Subcutaneous abdominal adipose tissue (tissue), 5 donors: ENCODE measurements at regions not wholly inside any gene's neighbourhood (a gene's known extent, or its start where the extent isn't known, plus 50 kb on each side); places are given as distances from the start of the nearest gene placed in this dataset.

Experiments
- H3K27ac ChIP-seq: one replicate; pipeline ENCODE4 v1.7.0; 2013; ENCODE audit warnings: low read depth, mild to moderate bottlenecking, inconsistent platforms, low read length, moderate library complexity
- H3K27me3 ChIP-seq, 5 donors: one replicate each; pipeline ENCODE4 v1.7.0; 2013; ENCODE audit warnings: low read length in 5 of 5, inconsistent platforms in 1 of 5; ENCODE audit not compliant: control insufficient read depth in 5 of 5, insufficient read depth in 4 of 5
- H3K36me3 ChIP-seq, 5 donors: one replicate each; pipeline ENCODE4 v1.7.0; 2013; ENCODE audit warnings: low read length in 5 of 5; ENCODE audit not compliant: control insufficient read depth in 5 of 5, insufficient read depth in 5 of 5
- H3K4me1 ChIP-seq, 5 donors: one replicate each; pipeline ENCODE4 v1.7.0; 2013; ENCODE audit warnings: low read length in 5 of 5, mild to moderate bottlenecking in 3 of 5, moderate library complexity in 1 of 5; ENCODE audit not compliant: control insufficient read depth in 5 of 5, insufficient read depth in 5 of 5
- H3K4me3 ChIP-seq, 5 donors: one replicate each; pipeline ENCODE4 v1.7.0; 2013; ENCODE audit warnings: low read length in 5 of 5, low read depth in 1 of 5
- H3K9ac ChIP-seq, 5 donors: one replicate each; pipeline ENCODE4 v1.7.0; 2013; ENCODE audit warnings: low read length in 5 of 5, mild to moderate bottlenecking in 4 of 5, moderate library complexity in 3 of 5
- H3K9me3 ChIP-seq, 5 donors: one replicate each; pipeline ENCODE4 v1.7.0; 2013; ENCODE audit warnings: low read length in 5 of 5; ENCODE audit not compliant: control insufficient read depth in 5 of 5
- donor health status: healthy.
- donor health status: healthy.
- donor health status: healthy.
- donor health status: healthy.
- donor health status: healthy.

DNA sequence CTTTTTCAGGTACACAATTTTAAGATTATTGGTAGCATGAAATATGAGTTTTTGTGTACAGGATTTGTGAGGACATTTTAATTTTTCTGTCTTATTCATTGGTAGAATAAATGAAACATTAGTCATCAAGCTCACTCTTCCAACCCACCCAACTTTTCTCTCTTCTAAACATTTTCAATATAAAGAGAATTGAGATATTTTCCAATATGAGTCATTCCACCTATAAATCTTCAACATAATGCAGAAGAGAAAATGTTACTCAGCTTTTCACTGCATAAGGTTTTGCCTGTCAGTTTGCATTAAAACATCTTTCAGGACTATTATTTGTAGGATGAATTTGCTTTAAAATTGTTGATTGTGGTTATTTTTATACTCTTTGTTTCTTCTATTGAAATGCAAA is 330.7 kb downstream of the PCDH20 start:
- H3K27me3 ChIP-seq, result no peaks in the 10 kb centered on the region
- H3K36me3 ChIP-seq, result no peaks in the 10 kb centered on the region
- H3K4me3 ChIP-seq, result no peak overlapping the region
- H3K9ac ChIP-seq, result no peak overlapping the region
- no peak overlapping the region for H3K27ac ChIP-seq
- no peaks in the 10 kb centered on the region for H3K4me1 ChIP-seq
- no peaks in the 10 kb centered on the region for H3K9me3 ChIP-seq

DNA sequence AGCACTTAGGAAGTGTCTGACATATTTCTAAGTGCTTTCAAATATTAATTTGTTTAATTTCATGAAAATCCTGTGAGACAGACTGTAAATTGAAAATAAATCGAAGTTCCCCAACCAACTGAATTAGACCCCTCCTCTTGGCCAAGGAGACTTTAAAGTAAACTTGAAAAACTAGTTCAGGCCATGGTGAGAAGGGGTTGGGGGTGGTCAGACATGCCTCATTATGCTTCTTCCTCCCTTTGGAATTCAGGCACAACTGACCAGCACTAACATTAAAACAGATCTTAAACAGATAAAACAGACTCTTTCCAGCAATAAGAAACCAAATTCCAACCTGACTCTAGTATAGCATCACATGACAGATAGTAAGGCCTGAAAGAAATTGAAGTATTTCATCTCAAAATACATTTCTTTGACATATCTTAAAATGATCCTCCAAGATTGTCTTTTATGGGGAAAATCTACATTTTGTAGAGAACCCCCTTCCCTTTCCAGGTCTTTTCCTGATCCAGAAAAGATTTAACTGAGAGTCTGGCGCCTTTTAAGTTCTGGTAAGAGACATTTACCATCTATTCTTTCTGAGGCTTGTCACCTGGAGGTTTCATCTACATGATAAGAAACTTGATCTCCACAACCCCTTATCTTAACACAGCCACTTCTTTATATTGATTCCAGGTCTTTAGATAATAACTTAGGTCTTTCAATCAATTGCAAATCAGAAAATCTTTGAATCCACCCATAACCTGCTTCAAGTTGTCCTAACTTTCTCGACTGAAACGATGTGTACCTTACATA is 336.5 kb downstream of the PCDH20 start:
- Histone ChIP-seq H3K9ac (no peak overlapping the region), H3K9me3 (no peaks in the 10 kb centered on the region)

DNA sequence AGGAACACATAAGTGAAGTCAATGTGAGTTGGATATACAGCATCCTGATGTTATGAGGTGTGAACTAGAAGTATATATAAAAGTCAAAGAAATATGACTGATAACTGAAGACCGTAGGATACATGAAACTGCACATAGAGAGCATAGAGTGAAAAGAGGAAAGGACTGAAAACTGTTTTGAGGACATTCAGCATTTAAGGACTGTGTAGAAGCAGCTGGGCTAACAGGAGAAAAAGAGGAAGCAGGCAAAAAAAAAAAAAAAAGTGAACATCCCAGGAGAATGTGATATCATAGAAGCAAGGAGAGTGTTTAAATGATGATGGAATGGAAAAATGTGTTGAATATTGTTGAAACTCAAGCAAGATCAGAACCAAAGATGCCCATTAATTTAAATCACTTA is 363.5 kb downstream of the PCDH20 start:
- Histone ChIP-seq H3K9ac (no peak overlapping the region), H3K27me3 (no peaks in the 10 kb centered on the region), H3K36me3 (no peaks in the 10 kb centered on the region), H3K4me1 (no peaks in the 10 kb centered on the region), H3K4me3 (no peak overlapping the region), H3K9me3 (no peaks in the 10 kb centered on the region), H3K27ac (no peak overlapping the region)

More for the DNA sequence above, 336.5 kb downstream of the PCDH20 start:
- peaks cover 0 to 3% (median 0%) of the 10 kb centered on the region in 5 donors for H3K4me1 ChIP-seq
- no peak overlapping the region for H3K4me3 ChIP-seq
- no peaks in the 10 kb centered on the region for H3K27me3 ChIP-seq
- no peaks in the 10 kb centered on the region for H3K36me3 ChIP-seq
- no peak overlapping the region for H3K27ac ChIP-seq

DNA sequence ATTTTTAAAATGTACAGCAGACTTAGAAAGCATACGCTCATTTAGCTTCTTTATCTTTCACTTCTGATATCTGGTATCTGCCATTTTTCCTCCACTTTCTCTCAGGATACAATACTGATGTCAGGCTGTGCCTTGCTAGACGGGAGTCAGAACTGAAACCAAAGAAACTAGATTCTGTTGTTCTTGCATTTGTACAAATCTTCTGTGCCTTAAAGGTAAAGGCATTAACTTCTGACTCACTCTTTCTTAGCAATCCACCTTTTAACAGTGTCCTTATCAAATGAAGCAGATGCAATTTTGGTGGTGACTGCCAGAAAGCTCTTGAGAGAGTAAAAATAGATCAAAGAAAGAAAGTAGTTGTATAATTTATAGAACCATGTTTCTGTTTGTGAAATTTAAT is 370.4 kb downstream of the PCDH20 start:
- Histone ChIP-seq H3K27me3 (no peaks in the 10 kb centered on the region), H3K27ac (no peak overlapping the region), H3K9ac (no peak overlapping the region), H3K4me1 (no peaks in the 10 kb centered on the region), H3K36me3 (no peaks in the 10 kb centered on the region), H3K4me3 (no peak overlapping the region), H3K9me3 (no peaks in the 10 kb centered on the region)

DNA sequence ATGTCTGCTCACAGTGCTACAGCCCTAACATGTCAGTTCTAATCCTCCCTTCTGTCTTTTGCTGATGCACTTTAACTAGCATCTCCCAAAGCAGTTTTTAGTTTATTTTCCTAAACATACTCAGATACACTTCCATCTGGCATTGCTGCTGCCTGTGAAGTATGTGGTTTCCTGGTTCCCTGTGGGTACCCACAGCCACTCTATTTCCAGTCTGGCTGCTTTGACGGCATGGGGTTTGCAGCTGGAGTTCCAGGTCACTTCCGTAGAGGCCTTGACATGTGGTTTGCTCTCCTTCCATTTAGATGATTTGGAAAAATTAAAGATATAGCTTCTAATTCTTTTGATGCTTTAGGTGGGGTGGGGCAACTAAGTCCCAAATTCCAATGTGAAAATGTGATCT is 375.5 kb downstream of the PCDH20 start:
- H3K4me3 ChIP-seq, result no peak overlapping the region
- H3K36me3 ChIP-seq, result no peaks in the 10 kb centered on the region
- H3K9me3 ChIP-seq, result no peaks in the 10 kb centered on the region
- H3K27me3 ChIP-seq, result no peaks in the 10 kb centered on the region
- H3K27ac ChIP-seq, result no peak overlapping the region
- no peak overlapping the region for H3K9ac ChIP-seq
- no peaks in the 10 kb centered on the region for H3K4me1 ChIP-seq

DNA sequence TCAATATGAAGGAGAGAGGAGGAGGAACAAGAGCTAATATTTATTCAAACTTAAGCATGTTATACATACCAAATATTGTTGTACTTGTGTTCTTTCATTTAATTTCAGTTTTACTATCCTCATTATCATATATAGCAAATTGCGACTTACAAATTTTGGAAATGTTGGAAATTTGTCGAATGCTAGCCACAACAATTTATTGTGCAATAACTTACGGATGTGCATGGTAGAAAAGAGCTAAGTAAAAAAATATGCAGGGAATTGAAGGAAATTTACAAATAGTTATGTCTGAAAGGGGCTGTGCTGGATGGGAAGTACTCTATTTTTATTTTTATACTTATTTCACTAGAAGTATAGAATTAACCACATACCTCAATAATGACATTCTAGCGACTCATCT is 376.3 kb downstream of the PCDH20 start:
- no peaks in the 10 kb centered on the region for H3K36me3 ChIP-seq
- no peak overlapping the region for H3K27ac ChIP-seq
- no peaks in the 10 kb centered on the region for H3K9me3 ChIP-seq
- H3K4me1 ChIP-seq, result no peaks in the 10 kb centered on the region
- no peak overlapping the region for H3K9ac ChIP-seq
- no peak overlapping the region for H3K4me3 ChIP-seq
- H3K27me3 ChIP-seq, result no peaks in the 10 kb centered on the region

DNA sequence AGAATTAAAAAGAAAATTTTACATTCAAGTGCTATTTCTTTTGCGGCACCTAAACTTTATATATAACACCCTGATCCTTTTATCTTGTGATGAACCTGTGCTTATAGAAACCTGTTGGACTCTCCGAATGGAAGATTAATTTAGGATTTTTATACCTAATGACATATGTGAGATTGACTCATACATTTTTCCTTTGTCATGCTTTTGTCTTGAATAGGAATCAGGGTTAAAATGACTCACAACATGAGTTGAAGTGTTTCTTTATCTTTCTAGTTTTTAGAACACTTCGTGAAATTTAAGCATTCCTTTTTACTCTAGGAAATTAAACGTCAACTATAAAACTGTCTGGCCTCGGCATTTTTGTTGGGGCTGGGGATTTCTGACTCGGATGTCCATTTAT is 378.9 kb downstream of the PCDH20 start:
- H3K9ac ChIP-seq, result no peak overlapping the region
- H3K4me1 ChIP-seq, result no peaks in the 10 kb centered on the region
- H3K36me3 ChIP-seq, result no peaks in the 10 kb centered on the region
- no peak overlapping the region for H3K4me3 ChIP-seq
- no peaks in the 10 kb centered on the region for H3K9me3 ChIP-seq
- H3K27ac ChIP-seq, result no peak overlapping the region
- no peaks in the 10 kb centered on the region for H3K27me3 ChIP-seq

DNA sequence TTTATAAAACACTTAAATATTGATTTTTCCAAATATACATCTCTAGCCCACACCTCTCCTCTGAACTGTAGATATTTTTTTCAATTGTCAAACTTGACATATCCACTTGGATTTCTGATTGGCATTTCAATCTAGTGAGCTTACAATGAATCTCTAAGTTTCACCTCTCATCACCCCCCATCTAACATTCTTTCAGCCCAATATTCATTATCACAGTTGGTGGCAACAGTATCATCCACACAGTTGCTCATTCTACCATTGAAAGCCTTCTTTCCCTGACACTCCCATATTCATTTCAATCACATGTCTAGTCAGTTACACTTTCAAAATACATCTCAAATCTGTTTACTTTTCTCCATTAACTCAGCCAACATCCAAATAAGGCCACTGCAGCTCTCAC is 385.2 kb downstream of the PCDH20 start:
- Histone ChIP-seq H3K4me3 (no peak overlapping the region), H3K4me1 (no peaks in the 10 kb centered on the region), H3K27me3 (no peaks in the 10 kb centered on the region), H3K36me3 (no peaks in the 10 kb centered on the region), H3K9ac (no peak overlapping the region), H3K9me3 (no peaks in the 10 kb centered on the region), H3K27ac (no peak overlapping the region)

DNA sequence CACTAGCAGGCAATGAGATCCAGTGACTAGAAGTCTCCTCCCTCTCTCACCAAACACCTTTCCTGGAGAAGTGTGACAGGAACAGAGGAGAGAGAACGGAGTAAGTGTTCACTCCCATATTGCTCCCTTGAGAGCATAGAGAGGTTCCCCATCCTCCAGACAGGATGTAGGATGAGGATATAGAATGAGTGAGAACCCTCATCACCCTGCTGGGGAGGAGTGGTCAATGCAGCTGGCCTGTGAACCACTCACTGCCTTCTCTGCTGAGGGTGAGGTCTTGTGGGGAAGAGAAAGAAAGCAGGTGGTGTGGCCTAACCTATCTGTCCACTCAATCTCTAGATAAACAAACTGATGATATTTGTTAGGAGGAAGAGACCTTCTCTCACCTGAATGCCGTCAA is 386.6 kb downstream of the PCDH20 start:
- no peaks in the 10 kb centered on the region for H3K27me3 ChIP-seq
- H3K9me3 ChIP-seq, result no peaks in the 10 kb centered on the region
- no peak overlapping the region for H3K27ac ChIP-seq
- no peak overlapping the region for H3K4me3 ChIP-seq
- no peaks in the 10 kb centered on the region for H3K4me1 ChIP-seq
- H3K36me3 ChIP-seq, result no peaks in the 10 kb centered on the region
- no peak overlapping the region for H3K9ac ChIP-seq

DNA sequence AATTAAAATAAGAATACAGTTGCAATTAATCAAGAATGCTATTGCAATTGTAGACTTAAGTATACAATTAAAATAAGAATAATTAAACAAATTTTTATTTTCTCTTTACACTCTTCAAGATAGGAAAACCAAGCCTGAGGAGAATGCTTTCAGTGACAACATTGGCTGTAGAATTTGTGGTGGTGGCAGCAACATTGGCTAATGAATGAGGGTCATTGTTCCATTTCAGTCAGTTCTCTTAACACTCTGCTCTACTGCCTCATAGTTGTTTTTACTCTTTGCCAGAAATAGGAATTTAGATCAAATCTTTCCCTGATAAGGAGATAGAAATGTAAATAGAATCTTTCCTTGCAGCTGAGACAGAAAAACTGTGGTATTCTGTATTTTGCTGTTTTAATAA is 391.6 kb downstream of the PCDH20 start:
- H3K27me3 ChIP-seq, result no peaks in the 10 kb centered on the region

More for the DNA sequence above, 391.6 kb downstream of the PCDH20 start:
- H3K36me3 ChIP-seq, result no peaks in the 10 kb centered on the region
- H3K4me3 ChIP-seq, result no peak overlapping the region
- H3K9ac ChIP-seq, result no peak overlapping the region
- no peaks in the 10 kb centered on the region for H3K4me1 ChIP-seq
- no peak overlapping the region for H3K27ac ChIP-seq
- H3K9me3 ChIP-seq, result no peaks in the 10 kb centered on the region
